Activated CD4-positive, alpha-beta T cell treated with anti-CD3 and anti-CD28 coated beads for 36 hours (primary cell): ENCODE measurements at regions not wholly inside any gene's neighbourhood (a gene's known extent, or its start where the extent isn't known, plus 50 kb on each side); places are given as distances from the start of the nearest gene placed in this dataset.

Source experiments
- ATAC-seq: fragments of 200-7000 bp; cut with Tn5 transposase; one replicate; pipeline ENCODE4 v1.10.0; 2021; ENCODE audit warnings: mild to moderate bottlenecking, moderate library complexity
- CTCF ChIA-PET: fragments of 350-600 bp; sonication (Branson Sonifier 250); formaldehyde crosslinking; loops from one replicate; lab custom pipeline; 2021; ENCODE audit warnings: antibody characterized with exemption; lab: Charles Lee
- POLR2A ChIA-PET: fragments of 350-600 bp; sonication (Branson Sonifier 250); formaldehyde crosslinking; loops from one replicate; lab custom pipeline; 2021; ENCODE audit warnings: antibody characterized with exemption, inconsistent platforms; lab: Charles Lee
- DNase-seq: peaks from one replicate; pipeline ENCODE4 v3.0.0-alpha.2; 2020
- H3K27ac Mint-ChIP-seq: one replicate; pipeline ENCODE4 v1.8.0; 2021; ENCODE audit warnings: mixed read lengths
- H3K27me3 Mint-ChIP-seq: one replicate; pipeline ENCODE4 v1.8.0; 2021; ENCODE audit warnings: mixed read lengths
- H3K36me3 Mint-ChIP-seq: one replicate; pipeline ENCODE4 v1.8.0; 2021; ENCODE audit warnings: low read depth, mixed read lengths
- H3K4me1 Mint-ChIP-seq: one replicate; pipeline ENCODE4 v1.8.0; 2021; ENCODE audit warnings: mixed read lengths
- H3K4me3 Mint-ChIP-seq: one replicate; pipeline ENCODE4 v1.8.0; 2021; ENCODE audit warnings: mild to moderate bottlenecking, moderate library complexity, mixed read lengths
- H3K9me3 Mint-ChIP-seq: one replicate; pipeline ENCODE4 v1.8.0; 2021; ENCODE audit warnings: low read depth, mixed read lengths
- intact Hi-C, 2 experiments: fragments of 100-400 bp; cut with DNase I in 1 of 2; cut with micrococcal nuclease in 1 of 2; formaldehyde crosslinking; loops; one replicate each; pipeline versions ENCODE4 v1.14.2 to v1.15.1; 2022 to 2024; cut with DNase I, micrococcal nuclease

DNA sequence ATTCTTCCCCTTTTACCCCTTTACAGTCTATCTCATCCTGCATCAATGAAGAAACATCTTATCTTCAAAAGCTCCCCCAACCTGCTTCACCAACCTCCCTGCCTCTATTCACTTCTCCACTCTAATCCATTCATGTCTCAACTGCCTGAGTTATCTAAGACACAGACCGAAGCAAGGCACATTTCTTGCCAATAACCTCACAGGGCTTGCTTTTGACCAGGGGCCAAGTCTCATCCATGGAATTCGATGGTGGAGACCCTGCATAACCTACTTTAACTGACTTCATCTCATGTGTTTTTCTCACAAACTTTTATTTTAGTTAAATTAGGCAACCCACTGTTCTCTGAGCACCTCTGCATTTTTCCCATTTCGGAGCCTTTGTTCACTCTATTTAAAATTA, 69.7 kb downstream of the MYCN start:
- Mint-ChIP-seq H3K27me3 (peaks cover 21% of the 10 kb centered on the region), H3K4me3 (no peak overlapping the region), H3K27ac (no peak overlapping the region), H3K4me1 (peaks cover 6% of the 10 kb centered on the region), H3K36me3 (no peaks in the 10 kb centered on the region), H3K9me3 (no peaks in the 10 kb centered on the region)
- POLR2A ChIA-PET, result no interaction called here
- CTCF ChIA-PET, result no interaction called here
- DNase-seq (no peak), ATAC-seq (no peak)
- intact Hi-C loops, result loop anchor here in 1 of 2 experiments (10.0 kb wide), 1 partner anchor 65 kb away; the partner anchor contains the start of gene MYCN

DNA sequence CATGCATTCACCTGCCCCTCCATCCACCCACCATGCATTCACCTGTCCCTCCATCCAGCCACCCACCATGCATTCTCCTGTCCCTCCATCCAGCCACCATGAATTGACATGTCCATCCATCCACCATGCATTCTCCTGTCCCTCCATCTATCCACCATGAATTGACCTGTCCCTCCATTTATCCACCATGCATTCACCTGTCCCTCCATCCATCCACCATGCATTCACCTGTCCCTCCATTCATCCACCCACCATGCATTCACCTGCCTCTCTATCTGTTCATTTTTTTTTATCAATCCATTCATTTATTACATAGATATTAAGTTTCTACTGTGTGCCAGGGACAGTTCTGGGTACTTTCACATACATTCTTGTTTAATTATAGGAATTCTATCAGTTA, 69.2 kb downstream of the MYCN start:
- Mint-ChIP-seq H3K27me3 (peaks cover 16% of the 10 kb centered on the region), H3K9me3 (no peaks in the 10 kb centered on the region), H3K36me3 (no peaks in the 10 kb centered on the region), H3K4me1 (peaks cover 6% of the 10 kb centered on the region), H3K4me3 (no peak overlapping the region), H3K27ac (no peak overlapping the region)
- DNase-seq, result no peak
- ChIA-PET CTCF (no interaction called here), POLR2A (no interaction called here)
- intact Hi-C loops, result no loop called here
- no peak for ATAC-seq

DNA sequence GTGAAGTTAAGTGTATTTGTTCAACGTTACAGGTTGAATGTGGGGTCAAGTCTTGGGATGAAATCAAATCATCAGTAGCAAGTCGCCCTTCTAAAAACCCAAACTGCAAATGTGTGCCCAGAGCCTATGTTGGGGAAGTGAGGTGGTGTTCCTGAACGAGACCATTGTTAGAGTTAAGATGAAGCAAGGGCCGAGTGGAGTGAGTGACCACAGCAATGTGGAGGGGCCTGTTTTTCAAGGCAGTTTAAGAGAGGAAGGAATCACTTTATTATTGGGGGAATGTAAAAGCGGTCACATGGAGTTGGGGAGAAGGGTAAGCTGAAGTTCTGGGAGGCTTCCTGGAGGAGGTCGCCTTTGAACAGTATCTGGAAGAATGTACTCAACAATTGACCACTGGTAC, 68.5 kb downstream of the MYCN start:
- Mint-ChIP-seq H3K27ac (no peak overlapping the region), H3K9me3 (no peaks in the 10 kb centered on the region), H3K36me3 (no peaks in the 10 kb centered on the region), H3K4me3 (no peak overlapping the region), H3K4me1 (peaks cover 6% of the 10 kb centered on the region), H3K27me3 (peaks cover 13% of the 10 kb centered on the region)
- CTCF ChIA-PET, result no interaction called here
- intact Hi-C loops, result no loop called here
- POLR2A ChIA-PET, result no interaction called here
- ATAC-seq (no peak), DNase-seq (no peak)

DNA sequence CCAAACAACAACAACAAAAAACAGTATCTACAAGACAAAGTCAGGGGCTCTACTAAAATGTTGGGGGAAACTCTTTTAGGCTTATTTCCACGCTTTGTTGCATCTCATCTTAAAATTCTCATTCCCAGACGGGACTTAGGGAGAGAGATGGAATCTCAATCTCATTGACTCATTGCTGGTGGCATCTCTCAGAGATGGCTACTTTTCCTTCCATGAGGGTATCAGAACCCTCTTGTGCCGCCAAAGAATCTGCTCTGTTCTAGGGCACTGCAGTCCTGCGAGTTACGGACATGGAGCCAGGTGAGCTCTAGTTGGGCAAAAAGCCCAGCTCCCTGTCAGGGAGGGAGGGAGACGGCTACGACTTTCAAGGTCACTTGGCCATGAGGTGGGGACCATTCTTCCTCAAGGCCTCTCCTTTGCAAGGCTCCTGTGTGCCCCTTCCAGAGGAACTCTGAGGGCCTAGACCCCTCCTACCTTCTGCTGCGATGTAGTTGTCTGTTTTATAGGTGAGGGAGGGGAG, 68.0 kb downstream of the MYCN start:
- CTCF ChIA-PET, result no interaction called here
- Mint-ChIP-seq H3K36me3 (no peaks in the 10 kb centered on the region), H3K4me1 (peaks cover 2% of the 10 kb centered on the region), H3K4me3 (no peak overlapping the region), H3K27ac (no peak overlapping the region), H3K27me3 (peaks cover 10% of the 10 kb centered on the region), H3K9me3 (no peaks in the 10 kb centered on the region)
- POLR2A ChIA-PET, result no interaction called here
- DNase-seq (no peak), ATAC-seq (no peak)
- intact Hi-C loops, result no loop called here

DNA sequence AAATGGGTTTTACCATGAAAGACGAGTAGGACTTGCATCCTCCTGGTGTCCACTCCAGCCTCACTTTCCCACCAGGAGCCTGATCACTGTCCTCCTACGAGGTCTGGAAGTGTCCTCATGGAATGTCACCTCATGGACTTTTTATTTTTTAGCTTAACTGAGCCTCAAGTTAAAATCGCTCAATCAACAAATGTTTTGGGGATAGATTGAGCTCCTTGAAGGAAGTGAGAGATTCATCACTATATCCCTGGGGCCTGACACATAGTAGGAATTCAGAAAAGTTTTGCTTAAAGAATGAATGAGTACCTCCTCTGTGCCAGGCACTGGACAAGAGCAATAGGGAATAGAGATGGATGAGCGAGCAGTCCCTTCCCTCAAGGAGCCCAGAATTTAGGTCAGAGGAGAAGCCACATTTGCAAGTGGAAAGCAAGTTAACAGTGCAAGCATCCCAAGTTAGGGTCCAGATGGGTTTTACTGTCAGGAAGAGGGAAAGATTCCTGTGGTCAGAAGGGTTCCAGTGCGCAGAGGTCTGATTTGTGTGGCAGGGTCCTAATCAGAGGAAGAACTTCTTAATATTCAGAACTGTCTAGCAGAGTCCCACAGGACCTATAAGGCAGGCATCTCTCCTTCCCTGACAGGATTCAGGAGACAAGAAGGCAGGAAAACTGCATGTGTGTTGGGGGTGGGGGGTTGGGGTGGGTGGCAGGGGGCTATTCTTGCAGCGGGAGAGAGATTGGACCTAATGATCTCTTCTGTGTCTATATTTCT, 67.0 kb downstream of the MYCN start:
- H3K27ac Mint-ChIP-seq, result no peak overlapping the region
- no peak for ATAC-seq

DNA sequence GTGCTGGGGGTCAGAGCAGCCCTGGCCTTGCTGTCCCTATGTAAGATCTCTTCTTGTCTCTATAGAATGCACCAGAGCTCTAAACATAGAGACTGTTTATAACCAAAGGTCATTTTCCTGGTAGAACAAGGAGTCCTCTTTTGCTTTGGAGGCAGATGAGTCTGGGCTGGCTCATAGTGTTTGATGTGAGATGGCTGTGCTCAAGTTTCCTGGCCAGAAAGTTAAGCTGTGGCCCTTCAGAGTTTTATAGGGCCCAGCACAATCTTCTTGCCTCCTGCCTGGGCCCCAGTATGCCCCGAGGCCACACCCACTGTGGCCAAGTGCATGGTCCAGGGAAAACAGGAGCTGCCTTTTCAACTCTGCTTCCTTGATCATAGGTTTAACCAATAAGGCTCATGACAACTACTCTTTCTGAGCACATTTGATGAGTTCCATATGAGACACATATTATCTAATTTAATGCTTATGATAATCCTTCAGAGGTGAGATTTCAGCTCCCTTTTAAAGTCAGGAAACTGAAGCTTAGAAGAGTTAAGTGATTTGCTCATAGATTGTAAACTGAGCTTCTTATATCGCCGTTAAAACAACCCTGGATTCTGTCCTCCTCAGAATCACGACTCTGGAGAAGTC, 66.3 kb downstream of the MYCN start:
- H3K4me3 Mint-ChIP-seq, result no peak overlapping the region
- peaks cover 5% of the 10 kb centered on the region for H3K27me3 Mint-ChIP-seq
- intact Hi-C loops, result no loop called here
- DNase-seq (no peak), ATAC-seq (no peak)
- no peaks in the 10 kb centered on the region for H3K4me1 Mint-ChIP-seq
- no peaks in the 10 kb centered on the region for H3K9me3 Mint-ChIP-seq
- no peak overlapping the region for H3K27ac Mint-ChIP-seq
- CTCF ChIA-PET, result no interaction called here
- no peaks in the 10 kb centered on the region for H3K36me3 Mint-ChIP-seq
- POLR2A ChIA-PET, result interaction anchor here (0.6 to 0.7 kb wide), 2 partner anchors 25 to 783 kb away, joined by 4 to 6 read pairs; no protein-coding TSS in a partner anchor

More for the DNA sequence above, 67.0 kb downstream of the MYCN start:
- CTCF ChIA-PET, result no interaction called here
- intact Hi-C loops, result no loop called here
- H3K27me3 Mint-ChIP-seq, result peaks cover 7% of the 10 kb centered on the region
- POLR2A ChIA-PET, result no interaction called here
- no peaks in the 10 kb centered on the region for H3K9me3 Mint-ChIP-seq
- H3K4me1 Mint-ChIP-seq, result no peaks in the 10 kb centered on the region
- no peak overlapping the region for H3K4me3 Mint-ChIP-seq
- no peak for DNase-seq
- no peaks in the 10 kb centered on the region for H3K36me3 Mint-ChIP-seq

DNA sequence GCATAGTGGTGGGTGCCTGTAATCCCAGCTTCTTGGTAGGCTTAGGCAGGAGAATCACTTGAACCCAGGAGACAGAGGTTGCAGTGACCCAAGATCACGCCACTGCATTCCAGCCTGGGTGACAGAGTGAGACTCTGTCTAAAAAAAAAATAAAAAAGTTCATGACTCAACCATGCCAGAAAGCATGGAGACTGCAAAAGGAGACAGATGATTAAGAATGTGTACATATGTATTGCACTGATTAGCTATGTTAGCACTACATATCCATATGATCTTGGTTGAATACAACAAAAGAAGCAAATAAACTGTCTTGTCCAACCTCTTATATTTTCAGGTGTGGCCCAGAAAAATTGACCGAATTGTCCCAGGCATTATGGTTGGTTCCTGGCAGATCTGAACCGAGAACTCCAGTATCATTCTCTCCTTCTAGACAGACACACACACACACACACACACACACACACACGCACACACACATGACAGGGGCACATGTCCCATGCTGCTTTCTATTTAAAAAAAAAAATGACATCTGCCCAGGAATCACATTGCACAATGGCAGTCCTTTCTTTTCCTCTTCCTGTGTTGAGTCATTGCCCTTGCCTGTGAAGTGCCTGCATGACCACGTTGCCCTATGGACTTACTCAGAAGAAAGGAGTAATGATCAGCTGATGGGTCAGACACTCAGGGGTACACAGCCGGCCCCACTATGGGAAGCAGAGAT, 65.6 kb downstream of the MYCN start:
- no peak for ATAC-seq
- no peak overlapping the region for H3K27ac Mint-ChIP-seq
- H3K36me3 Mint-ChIP-seq, result no peaks in the 10 kb centered on the region
- POLR2A ChIA-PET, result interaction anchor here (0.6 to 0.7 kb wide), 2 partner anchors 24 to 782 kb away, joined by 4 to 6 read pairs; no protein-coding TSS in a partner anchor
- DNase-seq, result no peak
- CTCF ChIA-PET, result no interaction called here
- intact Hi-C loops, result no loop called here
- no peak overlapping the region for H3K4me3 Mint-ChIP-seq
- H3K27me3 Mint-ChIP-seq, result peaks cover 5% of the 10 kb centered on the region
- no peaks in the 10 kb centered on the region for H3K9me3 Mint-ChIP-seq
- no peaks in the 10 kb centered on the region for H3K4me1 Mint-ChIP-seq

DNA sequence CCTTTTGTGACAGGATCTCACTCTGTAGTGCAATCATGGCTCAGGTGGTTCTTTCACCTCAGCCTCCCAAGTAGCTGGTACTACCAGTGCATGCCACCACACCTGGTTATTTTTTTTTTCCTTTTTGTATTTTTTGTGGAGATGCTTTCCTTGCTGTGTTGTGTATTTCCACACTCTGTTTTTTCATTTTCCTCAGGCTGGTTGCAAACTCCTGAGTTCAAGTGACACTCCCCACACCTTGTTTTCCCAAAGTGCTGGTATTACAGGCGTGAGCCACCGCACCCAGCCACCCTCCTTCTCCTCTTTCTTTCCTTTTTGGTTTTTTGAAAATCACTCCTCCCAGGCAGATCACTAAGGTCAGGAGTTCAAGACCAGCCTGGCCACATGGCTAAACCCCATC, 65.0 kb downstream of the MYCN start:
- H3K9me3 Mint-ChIP-seq, result no peaks in the 10 kb centered on the region
- no peaks in the 10 kb centered on the region for H3K4me1 Mint-ChIP-seq
- POLR2A ChIA-PET, result no interaction called here
- peaks cover 5% of the 10 kb centered on the region for H3K27me3 Mint-ChIP-seq
- no peaks in the 10 kb centered on the region for H3K36me3 Mint-ChIP-seq
- intact Hi-C loops, result no loop called here
- no peak overlapping the region for H3K27ac Mint-ChIP-seq
- H3K4me3 Mint-ChIP-seq, result no peak overlapping the region
- DNase-seq (no peak), ATAC-seq (no peak)
- CTCF ChIA-PET, result no interaction called here

DNA sequence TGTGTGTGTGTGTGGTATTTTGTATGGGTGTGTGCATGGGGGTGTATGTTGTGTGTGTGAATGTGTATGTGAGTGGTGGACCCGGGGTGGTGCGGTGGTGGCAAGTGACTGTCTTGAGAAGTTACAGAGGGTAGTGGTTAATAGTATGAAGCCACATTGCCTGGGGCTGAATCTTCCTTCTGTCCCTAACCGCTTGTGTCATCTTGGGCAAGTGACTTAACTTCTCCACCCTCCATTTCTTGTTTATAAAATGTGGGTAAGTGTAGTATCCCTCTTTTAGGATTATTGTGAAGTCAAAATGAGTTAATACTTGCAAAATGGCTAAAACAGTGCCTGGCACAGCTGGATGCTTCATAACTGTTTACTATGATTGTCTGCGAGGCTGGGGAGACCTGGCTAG, 63.5 kb downstream of the MYCN start:
- Mint-ChIP-seq H3K4me3 (no peak overlapping the region), H3K36me3 (no peaks in the 10 kb centered on the region), H3K9me3 (no peaks in the 10 kb centered on the region), H3K4me1 (no peaks in the 10 kb centered on the region), H3K27ac (no peak overlapping the region), H3K27me3 (peaks cover 6% of the 10 kb centered on the region)
- intact Hi-C loops, result no loop called here
- ChIA-PET POLR2A (no interaction called here), CTCF (no interaction called here)
- DNase-seq (no peak), ATAC-seq (no peak)

DNA sequence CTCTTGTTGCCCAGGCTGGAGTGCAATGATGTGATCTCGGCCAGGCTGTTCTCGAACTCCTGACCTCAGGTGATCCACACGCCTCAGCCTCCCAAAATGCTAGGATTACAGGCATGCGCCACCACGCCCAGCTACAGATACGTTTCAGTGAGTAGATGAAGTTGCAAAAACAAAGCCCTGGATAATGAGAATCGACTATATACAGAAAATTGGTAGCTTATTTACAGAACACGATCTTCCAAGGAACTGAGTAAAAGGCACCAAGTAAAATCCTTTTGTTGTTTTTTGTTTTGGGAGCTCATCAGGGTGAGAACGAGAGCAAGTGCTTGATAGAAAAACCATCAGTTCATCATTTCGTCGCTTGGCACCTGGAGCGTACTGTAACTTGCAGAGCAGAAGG, 62.8 kb downstream of the MYCN start:
- no peaks in the 10 kb centered on the region for H3K4me1 Mint-ChIP-seq
- H3K27ac Mint-ChIP-seq, result no peak overlapping the region
- H3K36me3 Mint-ChIP-seq, result no peaks in the 10 kb centered on the region
- intact Hi-C loops, result no loop called here
- no peak for ATAC-seq
- H3K4me3 Mint-ChIP-seq, result no peak overlapping the region
- ChIA-PET CTCF (no interaction called here), POLR2A (no interaction called here)
- H3K9me3 Mint-ChIP-seq, result no peaks in the 10 kb centered on the region
- peaks cover 6% of the 10 kb centered on the region for H3K27me3 Mint-ChIP-seq
- no peak for DNase-seq

DNA sequence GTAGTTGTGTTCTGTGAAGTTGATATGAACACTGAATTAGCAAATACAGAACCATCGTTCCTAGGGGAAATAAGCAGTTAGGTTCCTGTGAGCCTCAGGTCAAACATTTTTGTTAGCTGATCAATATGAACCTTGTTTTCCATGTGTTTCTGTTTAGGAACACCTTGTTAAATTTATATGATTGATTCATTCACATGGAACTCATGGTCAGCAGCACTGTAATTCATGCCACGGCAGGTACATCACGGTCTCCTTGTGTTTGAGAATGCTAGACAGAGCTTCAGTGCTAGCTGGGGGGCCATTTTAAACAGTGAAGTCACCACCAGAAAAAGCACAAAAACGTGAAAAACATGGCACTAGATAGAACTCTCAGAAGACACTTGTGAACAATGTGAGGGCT, 62.2 kb downstream of the MYCN start:
- no peak overlapping the region for H3K4me3 Mint-ChIP-seq
- intact Hi-C loops, result no loop called here
- CTCF ChIA-PET, result no interaction called here
- ATAC-seq (no peak), DNase-seq (no peak)
- no peaks in the 10 kb centered on the region for H3K4me1 Mint-ChIP-seq
- POLR2A ChIA-PET, result no interaction called here
- no peaks in the 10 kb centered on the region for H3K9me3 Mint-ChIP-seq
- no peak overlapping the region for H3K27ac Mint-ChIP-seq
- H3K36me3 Mint-ChIP-seq, result no peaks in the 10 kb centered on the region
- H3K27me3 Mint-ChIP-seq, result peaks cover 6% of the 10 kb centered on the region
